ENCODE measurements at regions not wholly inside any gene's neighbourhood (a gene's known extent, or its start where the extent isn't known, plus 50 kb on each side); places are given as distances from the start of the nearest gene placed in this dataset.

DNA sequence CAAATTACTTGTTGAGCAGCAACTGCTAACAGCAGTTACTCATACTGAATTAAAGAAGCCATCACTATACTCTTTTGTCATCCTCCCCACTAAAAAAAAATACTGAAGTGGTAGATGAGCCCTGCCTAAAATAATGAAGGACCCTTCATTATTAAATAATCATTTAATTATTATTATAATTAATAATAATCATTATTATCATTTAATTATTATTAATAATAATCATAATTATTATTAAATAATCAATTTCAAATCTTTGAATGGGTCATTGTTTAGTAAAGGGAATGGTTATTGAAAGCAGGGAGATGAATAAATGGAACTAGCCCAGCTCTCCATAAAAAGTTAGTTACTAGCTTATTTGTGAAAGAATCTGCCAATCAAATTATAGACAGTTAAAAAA lies 396.4 kb downstream of the NFIB start:
- intact Hi-C loops (cut with micrococcal nuclease; ENCODE audit: unreplicated experiment) (no loop called here), in situ Hi-C loops (cut with MboI) (no loop called here)
- ATAC-seq (no peak), DNase-seq (ENCODE audit: low read depth, low spot score) (no peak), FAIRE-seq (no peak)
- ChIA-PET RAD21 (ENCODE audit: unreplicated experiment) (no interaction called here), POLR2A (no interaction called here), SMC1A (ENCODE audit: uncharacterized antibody, unreplicated experiment) (no interaction called here), CTCF (no interaction called here)
- TF ChIP-seq MYC (IDR thresholded peaks at IDR 0.05; ENCODE audit: insufficient read depth, insufficient read length, insufficient replicate concordance, low read length, severe bottlenecking) (no peak), RFX5 (IDR thresholded peaks at IDR 0.05; ENCODE audit: low read depth, low read length) (no peak), HDGF (IDR thresholded peaks at IDR 0.05) (no peak), CBX3 (IDR thresholded peaks at IDR 0.05; ENCODE audit: borderline replicate concordance, low read depth) (no peak), EGR1 (IDR thresholded peaks at IDR 0.05; ENCODE audit: borderline replicate concordance in 1 of 2, low read depth in 2 of 2, low read length in 2 of 2) (no peak), EED (IDR thresholded peaks at IDR 0.05; ENCODE audit: low read depth) (no peak), CHD1 (IDR thresholded peaks at IDR 0.05; ENCODE audit: low read depth, low read length) (no peak)
- no peaks in the 10 kb centered on the region for H3K79me2 ChIP-seq (ENCODE audit: control insufficient read depth, insufficient read depth, low read length)
- no peaks in the 10 kb centered on the region for H3K36me3 ChIP-seq (ENCODE audit: control insufficient read depth in 2 of 2, insufficient read depth in 2 of 2, low read length in 1 of 2)
- no peak overlapping the region for H3K4me2 ChIP-seq (ENCODE audit: control insufficient read depth, insufficient read depth)
- BruUV-seq (replicated peaks): no TSS peak
- no peak overlapping the region for H3K27ac ChIP-seq (ENCODE audit: control insufficient read depth, insufficient read depth)
- H3K9ac ChIP-seq (ENCODE audit: control insufficient read depth, insufficient read depth, low read length): no peak overlapping the region
- no peaks in the 10 kb centered on the region for H3K27me3 ChIP-seq (replicated peaks in 1 of 2; ENCODE audit: control insufficient read depth in 2 of 2, insufficient read depth in 2 of 2, low read length in 1 of 2)
- no peaks in the 10 kb centered on the region for H3K9me3 ChIP-seq (replicated peaks; ENCODE audit: control insufficient read depth, insufficient read depth, low read length)
- H2AFZ ChIP-seq (ENCODE audit: control insufficient read depth, low read depth, low read length): no peak overlapping the region
- H4K20me1 ChIP-seq (ENCODE audit: control insufficient read depth, insufficient read depth): no peaks in the 10 kb centered on the region
- no peaks in the 10 kb centered on the region for H3K4me1 ChIP-seq (ENCODE audit: control insufficient read depth, insufficient read depth, low read length)
- no peak overlapping the region for H3K4me3 ChIP-seq

DNA sequence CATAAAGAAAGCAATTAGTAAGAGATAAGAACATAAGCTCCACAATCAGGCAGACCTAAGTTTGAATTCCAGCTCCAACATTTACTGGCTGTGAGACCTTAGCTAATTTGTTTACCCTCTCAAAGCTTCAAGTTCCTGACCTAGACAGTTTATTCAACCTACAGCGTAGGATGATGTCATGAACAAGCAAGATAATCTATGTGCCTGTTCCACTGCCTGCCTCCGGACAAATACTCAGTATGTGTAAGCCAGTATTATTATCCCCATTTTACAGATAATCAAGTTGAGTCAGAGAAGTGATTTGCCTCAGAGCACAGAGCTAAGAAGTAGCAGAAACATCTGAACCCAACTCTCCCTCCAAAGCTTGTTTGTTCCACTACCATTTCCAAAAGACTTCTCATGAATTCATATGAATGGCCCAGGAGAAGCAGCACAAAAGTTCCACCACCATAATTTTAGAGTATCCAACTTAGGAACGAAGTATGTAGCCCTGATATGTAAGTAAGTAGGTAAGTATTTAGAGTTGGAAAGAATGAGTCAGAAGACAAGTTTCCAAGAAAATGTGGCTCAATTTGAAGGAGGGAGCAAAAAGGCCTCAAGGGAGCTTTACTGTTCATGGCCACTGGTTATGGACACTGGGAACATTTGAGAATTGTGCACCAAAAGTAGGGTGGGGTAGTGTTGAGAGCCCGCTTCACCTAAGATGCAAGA lies 398.2 kb downstream of the NFIB start:
- no peaks in the 10 kb centered on the region for H3K27me3 ChIP-seq (replicated peaks in 1 of 2; ENCODE audit: control insufficient read depth in 2 of 2, insufficient read depth in 2 of 2, low read length in 1 of 2)
- TF ChIP-seq E4F1 (IDR thresholded peaks at IDR 0.05; ENCODE audit: borderline replicate concordance, partially characterized antibody) (no peak), DPF2 (IDR thresholded peaks at IDR 0.05) (no peak), RFX5 (IDR thresholded peaks at IDR 0.05; ENCODE audit: low read depth, low read length) (no peak), MEF2A (IDR thresholded peaks at IDR 0.05; ENCODE audit: insufficient read depth, low read depth, low read length) (no peak), NFYB (IDR thresholded peaks at IDR 0.05; ENCODE audit: insufficient read depth, low read depth, low read length) (no peak), CBFB (IDR thresholded peaks at IDR 0.05; ENCODE audit: low read depth) (no peak), STAT3 (IDR thresholded peaks at IDR 0.05; ENCODE audit: low read depth, low read length) (no peak)
- TF ChIP-seq, protein P1, sequence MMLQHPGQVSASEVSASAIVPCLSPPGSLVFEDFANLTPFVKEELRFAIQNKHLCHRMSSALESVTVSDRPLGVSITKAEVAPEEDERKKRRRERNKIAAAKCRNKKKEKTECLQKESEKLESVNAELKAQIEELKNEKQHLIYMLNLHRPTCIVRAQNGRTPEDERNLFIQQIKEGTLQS (IDR thresholded peaks at IDR 0.05; ENCODE audit: borderline replicate concordance, extremely low read depth, low read depth, low read length): no peak
- no peaks in the 10 kb centered on the region for H3K36me3 ChIP-seq (ENCODE audit: control insufficient read depth in 2 of 2, insufficient read depth in 2 of 2, low read length in 1 of 2)
- RAD21 ChIA-PET (ENCODE audit: unreplicated experiment): no interaction called here
- DNase-seq (ENCODE audit: low read depth, low spot score) (no peak), ATAC-seq (no peak), FAIRE-seq (no peak)
- no TSS peak for BruUV-seq (replicated peaks)
- H3K4me1 ChIP-seq (ENCODE audit: control insufficient read depth, insufficient read depth, low read length): no peaks in the 10 kb centered on the region
- H2AFZ ChIP-seq (ENCODE audit: control insufficient read depth, low read depth, low read length): no peak overlapping the region
- 6% methylated on average over 4 of the region's 4 CpGs for WGBS (ENCODE audit: insufficient coverage, insufficient replicate concordance, low lambda C conversion rate, missing lambda C conversion rate)
- H3K27ac ChIP-seq (ENCODE audit: control insufficient read depth, insufficient read depth): no peak overlapping the region
- H3K9me3 ChIP-seq (replicated peaks; ENCODE audit: control insufficient read depth, insufficient read depth, low read length): no peaks in the 10 kb centered on the region
- intact Hi-C loops (cut with micrococcal nuclease; ENCODE audit: unreplicated experiment): no loop called here
- in situ Hi-C loops (cut with MboI): no loop called here
- H3K4me2 ChIP-seq (ENCODE audit: control insufficient read depth, insufficient read depth): no peak overlapping the region
- H3K79me2 ChIP-seq (ENCODE audit: control insufficient read depth, insufficient read depth, low read length): no peaks in the 10 kb centered on the region
- H3K4me3 ChIP-seq: no peak overlapping the region
- no peak overlapping the region for H3K9ac ChIP-seq (ENCODE audit: control insufficient read depth, insufficient read depth, low read length)
- SMC1A ChIA-PET (ENCODE audit: uncharacterized antibody, unreplicated experiment): no interaction called here
- CTCF ChIA-PET: interaction anchor here (1.2 kb wide), 1 partner anchor 438 kb away, joined by 3 read pairs; no protein-coding TSS in a partner anchor
- H4K20me1 ChIP-seq (ENCODE audit: control insufficient read depth, insufficient read depth): no peaks in the 10 kb centered on the region
- POLR2A ChIA-PET: no interaction called here
